Sigmoid colon (tissue), 6 donors: ENCODE measurements at regions not wholly inside any gene's neighbourhood (a gene's known extent, or its start where the extent isn't known, plus 50 kb on each side); places are given as distances from the start of the nearest gene placed in this dataset.

Experiments used
- DNase-seq: peaks from one replicate; pipeline ENCODE4 v3.0.0-alpha.2; 2019
- H3K27ac ChIP-seq, 4 donors: fragments of 200-600 bp; sonication (generic); one replicate each; pipeline ENCODE4 v1.5.1; 2016 to 2019; ENCODE audit warnings: mild to moderate bottlenecking in 1 of 4
- H3K27me3 ChIP-seq, 3 donors: fragments of 200-600 bp; sonication (generic); one replicate each; pipeline ENCODE4 v1.5.1; 2019; ENCODE audit warnings: mild to moderate bottlenecking in 1 of 3
- H3K36me3 ChIP-seq, 4 donors: fragments of 200-600 bp; sonication (generic); one replicate each; pipeline ENCODE4 v1.5.1; 2016 to 2019
- H3K4me1 ChIP-seq, 4 donors: fragments of 200-600 bp; sonication (generic); one replicate each; pipeline ENCODE4 v1.5.1; 2017 to 2019
- H3K4me3 ChIP-seq, 4 donors: fragments of 200-600 bp; sonication (generic); one replicate each; pipeline ENCODE4 v1.5.1; 2017 to 2019; ENCODE audit warnings: mild to moderate bottlenecking in 2 of 4, moderate library complexity in 1 of 4
- H3K9me3 ChIP-seq, 4 donors: fragments of 200-600 bp in 3 of 4; sonication (generic) in 3 of 4; one replicate each; pipeline versions ENCODE4 v1.5.1 to v1.6.1; 2013 to 2019
- EP300 ChIP-seq, 4 donors: sonication (generic); formaldehyde crosslinking; IDR thresholded peaks; one replicate each; pipeline ENCODE4 v1.6.1; 2017; ENCODE audit warnings: antibody characterized with exemption in 4 of 4
- POLR2A ChIP-seq, 2 donors: fragments of 450-650 bp; IDR thresholded peaks; one replicate each; pipeline ENCODE4 v1.6.1; 2016; ENCODE audit warnings: antibody characterized with exemption in 2 of 2, mild to moderate bottlenecking in 2 of 2, moderate library complexity in 2 of 2
- POLR2AphosphoS5 ChIP-seq, 4 donors: sonication (generic); formaldehyde crosslinking; IDR thresholded peaks; one replicate each; pipeline ENCODE4 v1.6.1; 2017; ENCODE audit warnings: antibody characterized with exemption in 4 of 4
- WGBS, 2 donors: extraction: QIAGEN DNeasy Blood & Tissue Kit; methylation state at CpG; one replicate each; pipeline ENCODE4 v1.1.7; 2013; 5-methylcytosine and 5-hydroxymethylcytosine counted together
- intact Hi-C: fragments of 100-400 bp; cut with DNase I; formaldehyde crosslinking; loops from one replicate; pipeline ENCODE4 v1.15.1; 2023
- TF ChIP-seq, protein P1 (sequence below), 4 experiments: fragments of 450-650 bp in 3 of 4; fragments of 200-600 bp in 1 of 4; IDR thresholded peaks; one replicate each; pipeline ENCODE4 v1.5.1; 2016 to 2019; ENCODE audit warnings: antibody characterized with exemption in 4 of 4, mild to moderate bottlenecking in 3 of 4, moderate library complexity in 2 of 4
- donor health status: healthy with polysubstance abuse.
- donor health status: healthy.

DNA sequence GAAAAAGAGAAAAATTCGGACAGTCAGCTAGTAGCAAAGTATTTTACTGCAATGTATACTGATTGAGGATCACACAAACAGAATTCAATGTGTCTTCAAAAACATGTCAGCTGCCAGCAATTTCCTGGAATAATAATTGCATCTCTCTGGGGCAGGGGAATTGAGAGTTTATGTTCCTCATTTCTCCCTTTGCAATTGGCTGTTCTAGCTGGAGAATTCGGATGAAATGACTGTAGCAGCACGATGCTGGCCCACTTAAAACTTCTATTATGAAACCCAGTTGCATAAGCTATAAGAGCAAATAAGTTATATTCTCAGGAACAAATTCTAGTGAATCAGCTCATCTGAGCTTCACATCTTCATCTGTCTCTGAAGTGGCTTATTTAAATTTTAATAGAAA is 99.9 kb upstream of the CPEB2 start:
- no peaks in the 10 kb centered on the region for H3K36me3 ChIP-seq
- TF ChIP-seq, protein P1, sequence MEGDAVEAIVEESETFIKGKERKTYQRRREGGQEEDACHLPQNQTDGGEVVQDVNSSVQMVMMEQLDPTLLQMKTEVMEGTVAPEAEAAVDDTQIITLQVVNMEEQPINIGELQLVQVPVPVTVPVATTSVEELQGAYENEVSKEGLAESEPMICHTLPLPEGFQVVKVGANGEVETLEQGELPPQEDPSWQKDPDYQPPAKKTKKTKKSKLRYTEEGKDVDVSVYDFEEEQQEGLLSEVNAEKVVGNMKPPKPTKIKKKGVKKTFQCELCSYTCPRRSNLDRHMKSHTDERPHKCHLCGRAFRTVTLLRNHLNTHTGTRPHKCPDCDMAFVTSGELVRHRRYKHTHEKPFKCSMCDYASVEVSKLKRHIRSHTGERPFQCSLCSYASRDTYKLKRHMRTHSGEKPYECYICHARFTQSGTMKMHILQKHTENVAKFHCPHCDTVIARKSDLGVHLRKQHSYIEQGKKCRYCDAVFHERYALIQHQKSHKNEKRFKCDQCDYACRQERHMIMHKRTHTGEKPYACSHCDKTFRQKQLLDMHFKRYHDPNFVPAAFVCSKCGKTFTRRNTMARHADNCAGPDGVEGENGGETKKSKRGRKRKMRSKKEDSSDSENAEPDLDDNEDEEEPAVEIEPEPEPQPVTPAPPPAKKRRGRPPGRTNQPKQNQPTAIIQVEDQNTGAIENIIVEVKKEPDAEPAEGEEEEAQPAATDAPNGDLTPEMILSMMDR (IDR thresholded peaks at IDR 0.05) = no peak
- TF ChIP-seq POLR2AphosphoS5 (IDR thresholded peaks at IDR 0.05) (no peak), EP300 (IDR thresholded peaks at IDR 0.05) (no peak), POLR2A (IDR thresholded peaks at IDR 0.05) (no peak)
- WGBS, 2 donors = 79 to 86% methylated on average over 3 of the region's 3 CpGs

DNA sequence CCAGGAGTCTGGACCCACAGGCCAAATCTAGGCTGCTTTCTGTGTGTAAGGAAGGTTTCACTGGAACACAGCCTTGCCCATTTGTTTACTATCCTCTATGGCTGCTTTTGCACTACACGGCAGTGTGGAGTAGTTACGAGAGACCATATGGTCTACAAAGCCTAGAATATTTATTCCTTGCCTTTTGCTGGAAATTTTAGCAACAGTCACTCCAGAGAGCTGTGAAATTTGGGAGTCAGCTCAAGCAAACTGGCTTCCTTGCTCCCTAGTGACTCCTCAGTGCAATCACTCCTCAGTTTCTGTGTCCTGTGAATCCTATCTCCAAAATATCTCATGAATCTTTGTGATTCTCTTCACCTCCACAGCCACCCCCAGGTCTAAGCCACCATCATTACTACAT is 99.0 kb upstream of the CPEB2 start:
- no peaks in the 10 kb centered on the region for H3K4me1 ChIP-seq
- no peaks in the 10 kb centered on the region for H3K9me3 ChIP-seq
- no peaks in the 10 kb centered on the region for H3K27me3 ChIP-seq
- TF ChIP-seq, protein P1 (IDR thresholded peaks at IDR 0.05) = no peak
- TF ChIP-seq EP300 (IDR thresholded peaks at IDR 0.05) (no peak), POLR2A (IDR thresholded peaks at IDR 0.05) (no peak), POLR2AphosphoS5 (IDR thresholded peaks at IDR 0.05) (no peak)
- no peak for DNase-seq
- H3K4me3 ChIP-seq = no peak overlapping the region
- WGBS, 2 donors = 90 to 92% methylated on average over 2 of the region's 2 CpGs
- no peaks in the 10 kb centered on the region for H3K36me3 ChIP-seq
- no peak overlapping the region for H3K27ac ChIP-seq
- intact Hi-C loops = no loop called here

More for the DNA sequence above, 99.9 kb upstream of the CPEB2 start:
- Histone ChIP-seq H3K27ac (no peak overlapping the region), H3K9me3 (no peaks in the 10 kb centered on the region), H3K4me3 (no peak overlapping the region), H3K27me3 (no peaks in the 10 kb centered on the region), H3K4me1 (no peaks in the 10 kb centered on the region)
- intact Hi-C loops = no loop called here
- DNase-seq = no peak

DNA sequence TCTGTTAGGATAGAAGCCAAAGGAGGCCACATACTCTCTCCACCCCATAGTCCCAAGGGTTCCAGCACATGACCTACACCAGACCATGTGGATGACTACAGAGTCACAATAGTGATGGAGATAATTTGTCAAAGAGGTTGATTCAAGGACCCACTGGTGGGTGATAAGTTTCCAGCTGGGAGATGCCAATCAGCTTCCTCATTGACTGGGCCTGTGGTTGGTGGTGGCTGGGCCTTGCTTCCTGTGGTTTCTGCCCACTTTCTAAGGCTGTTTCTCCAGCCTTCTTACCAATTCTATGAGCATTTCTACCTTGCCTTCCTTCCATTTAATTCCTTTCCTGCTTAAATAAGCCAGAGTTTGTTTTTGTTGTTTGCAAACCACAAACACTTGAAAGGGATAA is 95.5 kb upstream of the CPEB2 start:
- H3K9me3 ChIP-seq = no peaks in the 10 kb centered on the region
- H3K27me3 ChIP-seq = no peaks in the 10 kb centered on the region
- H3K27ac ChIP-seq = no peak overlapping the region
- no peaks in the 10 kb centered on the region for H3K36me3 ChIP-seq
- DNase-seq = no peak
- H3K4me1 ChIP-seq = no peaks in the 10 kb centered on the region
- H3K4me3 ChIP-seq = no peak overlapping the region
- intact Hi-C loops = no loop called here
- no peak for TF ChIP-seq POLR2AphosphoS5 (IDR thresholded peaks at IDR 0.05)
- no peak for TF ChIP-seq EP300 (IDR thresholded peaks at IDR 0.05)
- no peak for TF ChIP-seq POLR2A (IDR thresholded peaks at IDR 0.05)
- TF ChIP-seq, protein P1 (IDR thresholded peaks at IDR 0.05) = no peak

DNA sequence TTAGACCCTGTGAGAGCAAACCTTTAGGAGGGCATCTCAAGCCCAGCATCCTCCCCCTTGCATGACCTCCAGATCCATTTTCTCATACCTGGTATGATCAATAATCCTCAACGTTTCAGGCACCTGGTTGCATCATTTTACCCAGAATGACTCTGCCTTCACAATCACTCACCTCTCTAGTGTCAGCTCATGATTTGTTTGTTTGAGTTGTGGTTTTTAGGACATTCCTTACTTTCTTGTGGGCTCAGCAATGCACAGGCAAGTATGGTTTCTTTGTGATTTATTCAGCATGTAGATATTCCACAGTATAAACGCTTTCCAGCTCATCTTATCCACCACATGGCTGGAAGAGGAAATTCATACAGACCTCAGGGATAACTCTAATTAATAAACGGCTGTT is 93.6 kb upstream of the CPEB2 start:
- Histone ChIP-seq H3K27ac (no peak overlapping the region), H3K9me3 (no peaks in the 10 kb centered on the region), H3K4me3 (no peak overlapping the region), H3K36me3 (no peaks in the 10 kb centered on the region), H3K27me3 (no peaks in the 10 kb centered on the region), H3K4me1 (no peaks in the 10 kb centered on the region)
- no peak for DNase-seq
- intact Hi-C loops = no loop called here
- no peak for TF ChIP-seq EP300 (IDR thresholded peaks at IDR 0.05)
- no peak for TF ChIP-seq POLR2A (IDR thresholded peaks at IDR 0.05)
- TF ChIP-seq, protein P1 (IDR thresholded peaks at IDR 0.05) = no peak
- no peak for TF ChIP-seq POLR2AphosphoS5 (IDR thresholded peaks at IDR 0.05)
- 53 to 70% methylated on average over 3 of the region's 3 CpGs for WGBS, 2 donors

DNA sequence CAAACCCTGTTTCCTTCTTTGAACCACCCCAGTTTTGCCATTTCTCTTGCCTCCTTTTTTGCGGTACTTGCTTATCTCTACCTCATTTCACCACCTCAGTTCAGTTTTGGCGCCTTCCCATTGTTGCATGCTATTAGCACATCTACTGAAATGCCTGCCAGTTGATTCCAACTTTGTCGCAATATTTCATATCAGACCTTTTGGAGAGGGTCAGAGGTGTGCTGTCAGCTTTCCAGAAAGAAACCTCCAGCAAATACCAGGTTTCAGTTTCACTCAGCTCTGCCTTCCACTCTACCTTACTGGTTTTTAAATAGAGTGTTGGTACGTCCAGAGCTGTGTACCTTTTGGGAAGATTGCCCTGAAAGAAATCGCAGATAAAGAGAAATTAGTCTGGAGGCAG is 91.9 kb upstream of the CPEB2 start:
- DNase-seq = no peak
- intact Hi-C loops = no loop called here
- H3K4me3 ChIP-seq = no peak overlapping the region
- H3K9me3 ChIP-seq = no peaks in the 10 kb centered on the region
- H3K27me3 ChIP-seq = no peaks in the 10 kb centered on the region
- no peak overlapping the region for H3K27ac ChIP-seq
- no peak for TF ChIP-seq POLR2A (IDR thresholded peaks at IDR 0.05)
- TF ChIP-seq, protein P1 (IDR thresholded peaks at IDR 0.05) = no peak
- H3K4me1 ChIP-seq = no peaks in the 10 kb centered on the region
- 83 to 86% methylated on average over 5 of the region's 5 CpGs for WGBS, 2 donors
- no peaks in the 10 kb centered on the region for H3K36me3 ChIP-seq
